ENCODE measurements at regions not wholly inside any gene's neighbourhood (a gene's known extent, or its start where the extent isn't known, plus 50 kb on each side); places are given as distances from the start of the nearest gene placed in this dataset.
"Not testable (repeated sequence)": the region's sequence is repeated elsewhere in the genome, so short reads cannot be mapped to it uniquely, and the experiment has no call there.

DNA sequence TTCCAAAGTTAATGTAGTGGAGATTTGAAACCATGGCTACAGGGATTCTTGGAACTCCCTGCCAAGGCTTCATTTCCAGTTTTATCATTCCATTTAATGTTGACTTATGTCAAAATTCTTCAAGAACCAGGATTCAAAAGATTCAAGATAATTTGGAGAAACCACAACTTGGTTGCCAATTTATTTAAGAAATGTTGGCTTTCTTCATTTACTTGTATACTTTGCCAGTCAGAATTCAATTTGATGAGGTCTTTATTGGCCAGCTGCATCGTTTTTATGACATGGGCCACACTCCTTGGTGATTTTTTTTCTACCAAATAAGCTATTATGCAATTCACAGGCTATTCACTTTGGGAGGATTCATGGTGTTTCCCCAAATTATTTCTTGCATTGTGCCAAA is 53.1 kb upstream of the RASEF start:
- Histone ChIP-seq H3K4me3 (no peak overlapping the region), H3K36me3 (no peaks in the 10 kb centered on the region), H3K27me3 (no peaks in the 10 kb centered on the region), H3K4me1 (no peaks in the 10 kb centered on the region), H3K27ac (no peak overlapping the region), H3K9me3 (peaks cover 0 to 19% (median 13%) of the 10 kb centered on the region in 4 donors)
- TF ChIP-seq, protein P1, sequence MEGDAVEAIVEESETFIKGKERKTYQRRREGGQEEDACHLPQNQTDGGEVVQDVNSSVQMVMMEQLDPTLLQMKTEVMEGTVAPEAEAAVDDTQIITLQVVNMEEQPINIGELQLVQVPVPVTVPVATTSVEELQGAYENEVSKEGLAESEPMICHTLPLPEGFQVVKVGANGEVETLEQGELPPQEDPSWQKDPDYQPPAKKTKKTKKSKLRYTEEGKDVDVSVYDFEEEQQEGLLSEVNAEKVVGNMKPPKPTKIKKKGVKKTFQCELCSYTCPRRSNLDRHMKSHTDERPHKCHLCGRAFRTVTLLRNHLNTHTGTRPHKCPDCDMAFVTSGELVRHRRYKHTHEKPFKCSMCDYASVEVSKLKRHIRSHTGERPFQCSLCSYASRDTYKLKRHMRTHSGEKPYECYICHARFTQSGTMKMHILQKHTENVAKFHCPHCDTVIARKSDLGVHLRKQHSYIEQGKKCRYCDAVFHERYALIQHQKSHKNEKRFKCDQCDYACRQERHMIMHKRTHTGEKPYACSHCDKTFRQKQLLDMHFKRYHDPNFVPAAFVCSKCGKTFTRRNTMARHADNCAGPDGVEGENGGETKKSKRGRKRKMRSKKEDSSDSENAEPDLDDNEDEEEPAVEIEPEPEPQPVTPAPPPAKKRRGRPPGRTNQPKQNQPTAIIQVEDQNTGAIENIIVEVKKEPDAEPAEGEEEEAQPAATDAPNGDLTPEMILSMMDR (IDR thresholded peaks at IDR 0.05) = no peak
- TF ChIP-seq POLR2A (IDR thresholded peaks at IDR 0.05) (no peak), EP300 (IDR thresholded peaks at IDR 0.05) (no peak), POLR2AphosphoS5 (IDR thresholded peaks at IDR 0.05) (no peak)
- WGBS, 5 donors = 17 to 38% (median 26%) methylated on average over 1 of the region's 1 CpG
- intact Hi-C loops (cut with DNase I; ENCODE audit: low total_unique reads) = no loop called here
- no peak for DNase-seq

DNA sequence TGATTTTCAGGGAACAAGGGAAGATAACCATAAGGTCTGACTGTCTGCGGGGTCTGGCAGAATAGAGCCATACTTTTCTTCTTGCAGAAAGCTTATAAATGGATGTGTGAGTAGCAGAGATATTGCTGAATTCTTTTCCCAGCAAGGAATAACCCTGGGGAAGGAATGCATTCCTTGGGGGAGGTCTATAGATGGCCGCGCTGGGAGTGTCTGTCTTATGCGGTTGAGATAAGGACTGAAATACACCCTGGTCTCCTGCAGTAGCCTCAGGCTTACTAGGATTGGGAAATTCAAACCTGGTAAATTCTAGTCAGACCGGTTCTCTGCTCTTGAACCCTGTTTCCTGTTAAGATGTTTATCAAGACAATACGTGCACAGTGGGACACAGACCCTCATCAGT is 50.5 kb upstream of the RASEF start:
- H3K27me3 ChIP-seq; H3K36me3 ChIP-seq; DNase-seq; H3K4me3 ChIP-seq; H3K27ac ChIP-seq; H3K4me1 ChIP-seq; intact Hi-C loops (cut with DNase I; ENCODE audit: low total_unique reads): not testable (repeated sequence)
- WGBS, 5 donors = 89 to 94% (median 90%) methylated on average over 6 of the region's 6 CpGs
- H3K9me3 ChIP-seq = peaks cover 0 to 19% (median 13%) of the 10 kb centered on the region in 4 donors

Measured in stomach (tissue), 8 donors.